Colonic mucosa (tissue), 4 donors: ENCODE measurements at regions not wholly inside any gene's neighbourhood (a gene's known extent, or its start where the extent isn't known, plus 50 kb on each side); places are given as distances from the start of the nearest gene placed in this dataset.

ENCODE experiments used
- DNase-seq: peaks from one replicate; pipeline ENCODE4 v3.0.0-alpha.2; 2020
- H3K27ac ChIP-seq: fragments of 200-600 bp; one replicate; pipeline ENCODE4 v1.8.0; 2021
- H3K27me3 ChIP-seq: fragments of 200-600 bp; one replicate; pipeline ENCODE4 v1.8.0; 2021
- H3K36me3 ChIP-seq: fragments of 200-600 bp; one replicate; pipeline ENCODE4 v1.8.0; 2021
- H3K4me1 ChIP-seq: fragments of 200-600 bp; one replicate; pipeline ENCODE4 v1.8.0; 2021; ENCODE audit warnings: mild to moderate bottlenecking
- H3K4me3 ChIP-seq: fragments of 200-600 bp; one replicate; pipeline ENCODE4 v1.8.0; 2021
- H3K9ac ChIP-seq, 2 donors: one replicate each; pipeline ENCODE4 v1.7.0; 2013; ENCODE audit warnings: control low read depth in 2 of 2, low read depth in 2 of 2, low read length in 2 of 2
- H3K9me3 ChIP-seq: fragments of 200-600 bp; one replicate; pipeline ENCODE4 v1.8.0; 2021
- intact Hi-C: fragments of 100-400 bp; cut with DNase I; formaldehyde crosslinking; loops from one replicate; pipeline ENCODE4 v1.14.1; 2022
- TF ChIP-seq, protein P1 (sequence below): fragments of 200-600 bp; IDR thresholded peaks from one replicate; pipeline ENCODE4 v1.8.0; 2022; ENCODE audit warnings: antibody characterized with exemption, mild to moderate bottlenecking
- donor health status: healthy.
- donor health status: DM: no; HTN: no; CAD: no.
- donor health status: DM: no; HTN: no; CAD: no.

DNA sequence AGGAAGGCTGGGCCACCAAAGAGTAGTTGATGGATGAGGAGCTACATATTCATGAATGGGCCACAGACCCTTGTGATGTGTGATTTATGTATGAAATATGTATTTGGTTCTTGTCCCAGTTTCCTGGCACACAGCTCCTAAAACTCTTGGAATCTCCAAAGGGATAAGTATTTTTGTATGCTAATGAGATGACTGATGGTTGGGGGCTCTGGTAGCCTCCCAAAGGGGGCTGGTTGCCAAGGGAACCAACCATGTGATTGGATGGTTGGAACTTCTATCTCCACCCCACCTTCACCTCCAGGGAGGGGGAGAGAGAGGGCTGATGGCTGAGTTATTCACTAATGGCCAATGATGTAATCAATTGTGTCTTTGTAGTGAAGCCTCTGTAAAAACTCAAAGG is 77.1 kb downstream of the ZNF281 start:
- intact Hi-C loops = no loop called here
- Histone ChIP-seq H3K9ac (no peak overlapping the region), H3K4me3 (no peak overlapping the region), H3K4me1 (no peaks in the 10 kb centered on the region), H3K27ac (no peak overlapping the region), H3K36me3 (no peaks in the 10 kb centered on the region), H3K27me3 (no peaks in the 10 kb centered on the region), H3K9me3 (no peaks in the 10 kb centered on the region)
- no peak for DNase-seq
- TF ChIP-seq, protein P1, sequence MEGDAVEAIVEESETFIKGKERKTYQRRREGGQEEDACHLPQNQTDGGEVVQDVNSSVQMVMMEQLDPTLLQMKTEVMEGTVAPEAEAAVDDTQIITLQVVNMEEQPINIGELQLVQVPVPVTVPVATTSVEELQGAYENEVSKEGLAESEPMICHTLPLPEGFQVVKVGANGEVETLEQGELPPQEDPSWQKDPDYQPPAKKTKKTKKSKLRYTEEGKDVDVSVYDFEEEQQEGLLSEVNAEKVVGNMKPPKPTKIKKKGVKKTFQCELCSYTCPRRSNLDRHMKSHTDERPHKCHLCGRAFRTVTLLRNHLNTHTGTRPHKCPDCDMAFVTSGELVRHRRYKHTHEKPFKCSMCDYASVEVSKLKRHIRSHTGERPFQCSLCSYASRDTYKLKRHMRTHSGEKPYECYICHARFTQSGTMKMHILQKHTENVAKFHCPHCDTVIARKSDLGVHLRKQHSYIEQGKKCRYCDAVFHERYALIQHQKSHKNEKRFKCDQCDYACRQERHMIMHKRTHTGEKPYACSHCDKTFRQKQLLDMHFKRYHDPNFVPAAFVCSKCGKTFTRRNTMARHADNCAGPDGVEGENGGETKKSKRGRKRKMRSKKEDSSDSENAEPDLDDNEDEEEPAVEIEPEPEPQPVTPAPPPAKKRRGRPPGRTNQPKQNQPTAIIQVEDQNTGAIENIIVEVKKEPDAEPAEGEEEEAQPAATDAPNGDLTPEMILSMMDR = no peak

DNA sequence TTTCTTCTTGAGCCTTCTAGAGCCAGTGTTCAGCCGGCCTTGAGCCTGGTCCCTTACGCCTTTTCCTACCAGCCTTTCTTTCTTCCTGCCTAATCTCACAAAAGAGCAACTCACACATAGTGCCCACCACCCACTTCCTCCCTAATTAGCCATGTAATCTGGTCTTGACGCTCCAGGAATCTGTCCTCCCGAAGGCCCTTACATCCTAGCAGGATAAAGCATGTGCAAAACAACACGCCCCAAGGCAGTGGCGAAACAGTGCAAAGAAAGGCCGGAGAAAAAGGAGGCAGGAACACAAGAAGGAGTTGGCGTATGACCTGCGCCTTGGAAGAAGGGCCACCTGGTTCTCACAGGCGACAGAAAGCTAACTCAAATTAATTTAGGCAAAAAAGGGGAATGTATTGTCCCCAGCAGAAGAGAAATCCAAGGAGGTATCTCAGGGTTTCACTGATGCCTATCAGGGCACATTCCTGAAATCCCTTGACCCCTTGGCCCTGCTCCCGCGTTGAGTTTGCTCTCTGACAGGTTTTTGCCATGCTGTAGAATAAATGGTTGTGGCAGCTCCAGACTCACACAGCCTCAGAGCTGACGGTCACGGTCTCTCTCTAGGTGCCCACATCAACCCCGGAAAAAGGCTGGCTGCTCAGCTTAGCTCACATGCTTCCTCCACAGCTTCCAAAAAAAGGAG is 79.0 kb downstream of the ZNF281 start:
- no peak for DNase-seq
- no peak overlapping the region for H3K9ac ChIP-seq
- TF ChIP-seq, protein P1 = no peak
- intact Hi-C loops = no loop called here
- H3K4me3 ChIP-seq = no peak overlapping the region
- no peaks in the 10 kb centered on the region for H3K9me3 ChIP-seq
- H3K27me3 ChIP-seq = no peaks in the 10 kb centered on the region
- H3K4me1 ChIP-seq = no peaks in the 10 kb centered on the region
- H3K27ac ChIP-seq = no peak overlapping the region
- H3K36me3 ChIP-seq = no peaks in the 10 kb centered on the region

DNA sequence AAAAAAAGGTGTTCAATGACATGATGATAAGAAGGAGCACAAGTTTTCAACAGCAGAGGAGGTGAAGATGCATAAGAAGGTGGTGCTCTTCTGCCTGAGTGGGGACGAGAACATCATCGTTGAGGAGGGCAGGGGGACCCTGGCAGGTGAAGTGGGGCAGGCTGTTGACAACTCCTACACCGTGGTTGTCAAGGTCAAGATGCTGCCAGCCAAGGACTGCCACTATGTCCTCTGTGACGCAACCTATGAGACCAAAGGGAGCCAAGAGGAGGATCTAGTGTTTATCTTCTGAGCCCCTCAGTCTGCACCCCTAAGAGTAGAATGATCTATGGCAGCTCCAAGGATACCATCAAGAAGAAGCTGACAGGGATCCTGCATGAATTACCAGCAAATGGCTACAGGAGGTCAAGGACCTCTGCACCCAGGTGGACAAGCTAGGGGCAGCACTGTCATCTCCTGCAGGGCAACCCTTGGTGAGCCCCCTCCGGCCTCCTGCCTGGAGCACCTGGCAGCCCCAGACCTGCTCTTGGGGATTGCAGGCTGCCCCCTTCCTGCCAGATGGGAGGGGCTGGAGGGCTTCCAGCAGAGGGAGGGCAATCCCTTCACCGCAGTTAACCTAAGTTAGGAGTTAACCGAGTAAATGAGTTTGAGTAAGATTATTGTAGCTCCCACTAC is 80.5 kb downstream of the ZNF281 start:
- intact Hi-C loops = no loop called here
- H3K4me1 ChIP-seq = no peaks in the 10 kb centered on the region
- no peak overlapping the region for H3K4me3 ChIP-seq
- H3K9me3 ChIP-seq = no peaks in the 10 kb centered on the region
- no peak overlapping the region for H3K27ac ChIP-seq
- DNase-seq = no peak
- no peak overlapping the region for H3K9ac ChIP-seq
- H3K27me3 ChIP-seq = no peaks in the 10 kb centered on the region
- no peaks in the 10 kb centered on the region for H3K36me3 ChIP-seq
- TF ChIP-seq, protein P1 = no peak

DNA sequence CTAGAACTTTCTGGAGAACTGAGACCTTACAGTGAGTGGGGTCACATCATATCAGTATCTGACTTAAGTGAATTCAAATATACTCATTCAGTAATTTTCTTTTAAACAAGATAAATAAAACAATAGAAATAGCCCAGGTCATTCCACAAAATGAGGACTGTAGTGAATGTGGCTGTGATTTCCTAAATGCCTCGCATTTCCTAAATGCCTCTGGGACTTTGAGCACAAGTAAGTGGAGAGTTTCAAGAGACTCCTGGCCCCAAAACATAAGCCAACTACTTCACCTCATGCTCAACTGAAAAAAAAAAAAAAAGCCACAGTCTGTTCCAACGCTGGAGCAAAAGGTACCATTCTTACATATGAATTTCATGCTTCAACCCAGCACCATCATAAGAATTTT is 81.5 kb downstream of the ZNF281 start:
- intact Hi-C loops = no loop called here
- Histone ChIP-seq H3K9ac (no peak overlapping the region), H3K27ac (no peak overlapping the region), H3K4me3 (no peak overlapping the region), H3K9me3 (no peaks in the 10 kb centered on the region), H3K36me3 (no peaks in the 10 kb centered on the region), H3K27me3 (no peaks in the 10 kb centered on the region), H3K4me1 (no peaks in the 10 kb centered on the region)
- no peak for DNase-seq
- TF ChIP-seq, protein P1 = no peak

DNA sequence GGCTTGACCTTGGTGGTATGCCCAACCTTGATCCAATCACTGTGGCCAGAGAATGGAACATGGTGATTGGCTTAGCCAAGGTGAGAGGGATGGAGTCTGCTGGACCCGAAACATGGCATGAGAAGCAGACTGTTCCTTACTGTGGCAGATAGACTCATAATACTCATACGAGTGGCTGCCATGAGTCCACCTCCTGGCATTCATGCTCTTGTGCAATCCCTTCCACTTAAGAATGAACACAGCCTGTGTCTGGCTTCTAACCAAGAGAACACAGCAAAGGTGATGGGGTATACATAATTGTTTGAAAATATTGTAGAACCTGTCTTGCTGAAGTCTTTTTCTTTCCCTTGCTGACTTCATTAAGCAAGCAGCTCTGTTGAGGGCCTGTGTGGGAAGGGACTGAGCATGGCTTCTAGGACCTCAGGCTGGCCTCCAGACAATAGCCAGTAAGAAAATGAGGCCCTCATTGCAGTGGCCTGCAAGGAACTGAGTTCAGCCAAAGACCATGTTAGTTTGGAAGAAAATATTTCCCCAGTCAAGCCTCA is 85.9 kb downstream of the ZNF281 start:
- intact Hi-C loops = no loop called here
- Histone ChIP-seq H3K27ac (no peak overlapping the region), H3K36me3 (no peaks in the 10 kb centered on the region), H3K9ac (no peak overlapping the region), H3K4me1 (no peaks in the 10 kb centered on the region), H3K9me3 (no peaks in the 10 kb centered on the region), H3K27me3 (no peaks in the 10 kb centered on the region), H3K4me3 (no peak overlapping the region)
- no peak for DNase-seq
- TF ChIP-seq, protein P1 = no peak
